Trophoblast cell (in vitro differentiated cells and primary cell): ENCODE measurements at regions not wholly inside any gene's neighbourhood (a gene's known extent, or its start where the extent isn't known, plus 50 kb on each side); places are given as distances from the start of the nearest gene placed in this dataset.

Source experiments
- DNase-seq, 2 donors: peaks; one replicate each; pipeline ENCODE4 v3.0.0-alpha.2; 2016
- H2AFZ ChIP-seq: 2 replicates; pipeline ENCODE4 v1.6.1; 2013; ENCODE audit warnings: low read length, moderate library complexity, mild to moderate bottlenecking; ENCODE audit not compliant: insufficient read depth, poor library complexity
- H2AK5ac ChIP-seq: 2 replicates; pipeline ENCODE4 v1.6.1; 2013; ENCODE audit warnings: mild to moderate bottlenecking, low read length
- H2BK120ac ChIP-seq: 2 replicates; pipeline ENCODE4 v1.6.1; 2013; ENCODE audit warnings: low read length, mild to moderate bottlenecking, moderate library complexity; ENCODE audit not compliant: insufficient read depth, poor library complexity
- H2BK12ac ChIP-seq: 2 replicates; pipeline ENCODE4 v1.6.1; 2013; ENCODE audit warnings: mild to moderate bottlenecking, low read length, moderate library complexity
- H2BK5ac ChIP-seq: 2 replicates; pipeline ENCODE4 v1.6.1; 2013; ENCODE audit warnings: low read length, low read depth, moderate library complexity, mild to moderate bottlenecking; ENCODE audit not compliant: poor library complexity
- H3K14ac ChIP-seq: 2 replicates; pipeline ENCODE4 v1.6.1; 2013; ENCODE audit warnings: mild to moderate bottlenecking, low read length
- H3K18ac ChIP-seq: 2 replicates; pipeline ENCODE4 v1.6.1; 2013; ENCODE audit warnings: mild to moderate bottlenecking, low read length
- H3K23ac ChIP-seq: 2 replicates; pipeline ENCODE4 v1.6.1; 2013; ENCODE audit warnings: low read length
- H3K27ac ChIP-seq: 2 replicates; pipeline ENCODE4 v1.5.1; 2013; ENCODE audit warnings: low read depth, mild to moderate bottlenecking, inconsistent platforms, low read length, moderate library complexity
- H3K27me3 ChIP-seq: 2 replicates; pipeline ENCODE4 v1.6.1; 2013; ENCODE audit warnings: inconsistent platforms, mild to moderate bottlenecking, low read length, moderate library complexity; ENCODE audit not compliant: insufficient read depth
- H3K36me3 ChIP-seq, 2 experiments: 1 replicate in 1 of 2; 2 replicates in 1 of 2; pipeline ENCODE4 v1.6.1; 2013; ENCODE audit warnings: low read length in 2 of 2, mild to moderate bottlenecking in 2 of 2, moderate library complexity in 1 of 2; ENCODE audit not compliant: insufficient read depth in 2 of 2, control insufficient read depth in 1 of 2
- H3K4ac ChIP-seq: 2 replicates; pipeline ENCODE4 v1.6.1; 2013; ENCODE audit warnings: low read depth, mild to moderate bottlenecking, low read length, moderate library complexity
- H3K4me1 ChIP-seq, 2 experiments: 1 replicate in 1 of 2; 2 replicates in 1 of 2; pipeline ENCODE4 v1.6.1; 2013; ENCODE audit warnings: low read length in 2 of 2, mild to moderate bottlenecking in 2 of 2, moderate library complexity in 1 of 2; ENCODE audit not compliant: insufficient read depth in 2 of 2, control insufficient read depth in 1 of 2
- H3K4me2 ChIP-seq: 2 replicates; pipeline ENCODE4 v1.6.1; 2013; ENCODE audit warnings: inconsistent platforms, mild to moderate bottlenecking, low read length, moderate library complexity
- H3K4me3 ChIP-seq: 2 replicates; pipeline ENCODE4 v1.5.1; 2013; ENCODE audit warnings: mild to moderate bottlenecking, low read depth, low read length, inconsistent platforms
- H3K79me1 ChIP-seq: one replicate; pipeline ENCODE4 v1.6.1; 2013; ENCODE audit warnings: low read length
- H3K79me2 ChIP-seq: 2 replicates; pipeline ENCODE4 v1.6.1; 2013; ENCODE audit warnings: low read length, mild to moderate bottlenecking; ENCODE audit not compliant: control insufficient read depth, insufficient read depth, poor library complexity
- H3K9ac ChIP-seq: 2 replicates; pipeline ENCODE4 v1.6.1; 2013; ENCODE audit warnings: mild to moderate bottlenecking, low read length
- H3K9me3 ChIP-seq: 2 replicates; pipeline ENCODE4 v1.6.1; 2013; ENCODE audit warnings: low read depth, mild to moderate bottlenecking, control low read depth, inconsistent platforms, low read length; ENCODE audit not compliant: insufficient read depth
- H4K12ac ChIP-seq: 2 replicates; pipeline ENCODE4 v1.6.1; 2013; ENCODE audit warnings: low read depth, mild to moderate bottlenecking, low read length, moderate library complexity
- H4K8ac ChIP-seq: 2 replicates; pipeline ENCODE4 v1.6.1; 2013; ENCODE audit warnings: low read depth, mild to moderate bottlenecking, low read length, moderate library complexity
- H4K91ac ChIP-seq: one replicate; pipeline ENCODE4 v1.6.1; 2013; ENCODE audit warnings: low read depth, mild to moderate bottlenecking, low read length, moderate library complexity
- WGBS: extraction: QIAGEN DNeasy Blood & Tissue Kit; methylation state at CpG from one replicate; pipeline ENCODE4 v1.1.7; 2013; ENCODE audit warnings: missing lambda C conversion rate; ENCODE audit not compliant: insufficient read length, insufficient coverage; ENCODE audit errors: extremely low coverage; 5-methylcytosine and 5-hydroxymethylcytosine counted together

DNA sequence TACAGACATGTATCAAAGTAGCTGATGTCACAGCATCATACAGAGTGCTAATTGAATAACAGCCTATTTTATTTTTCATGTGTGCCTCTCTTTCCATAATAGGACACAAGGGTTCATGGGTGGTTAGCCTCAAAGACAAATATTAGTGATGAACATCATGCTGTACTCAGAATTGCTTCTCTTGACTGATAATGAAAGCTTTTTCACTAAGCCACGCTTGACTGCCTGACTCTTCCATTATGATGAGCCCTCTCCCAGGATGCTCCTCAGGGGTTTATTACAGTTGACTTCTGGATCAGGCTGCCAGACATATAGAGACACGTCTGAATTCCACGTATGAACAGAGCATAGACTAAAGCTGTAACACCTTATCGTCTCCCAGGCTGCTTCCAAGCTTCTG is 2757.5 kb downstream of the PCDH7 start:
- no peak overlapping the region for H3K4me2 ChIP-seq
- H2AK5ac ChIP-seq, result no peak overlapping the region
- H3K4me3 ChIP-seq, result no peak overlapping the region
- H2BK120ac ChIP-seq, result no peak overlapping the region
- no peaks in the 10 kb centered on the region for H3K9me3 ChIP-seq
- H4K8ac ChIP-seq, result no peak overlapping the region
- no peak overlapping the region for H2AFZ ChIP-seq
- H3K4ac ChIP-seq, result no peak overlapping the region
- no peaks in the 10 kb centered on the region for H3K79me2 ChIP-seq
- H2BK12ac ChIP-seq, result no peak overlapping the region
- no peak overlapping the region for H3K9ac ChIP-seq
- no peaks in the 10 kb centered on the region for H3K36me3 ChIP-seq
- no peak overlapping the region for H4K91ac ChIP-seq
- no peaks in the 10 kb centered on the region for H3K79me1 ChIP-seq
- no peak overlapping the region for H3K14ac ChIP-seq
- no peaks in the 10 kb centered on the region for H3K27me3 ChIP-seq
- no peak for DNase-seq
- H3K4me1 ChIP-seq, result no peaks in the 10 kb centered on the region
- H3K18ac ChIP-seq, result no peak overlapping the region
- WGBS, result no CpG with 5 or more reads among the region's 4 CpGs
- no peak overlapping the region for H3K27ac ChIP-seq
- no peak overlapping the region for H3K23ac ChIP-seq
- no peak overlapping the region for H2BK5ac ChIP-seq
- no peak overlapping the region for H4K12ac ChIP-seq

DNA sequence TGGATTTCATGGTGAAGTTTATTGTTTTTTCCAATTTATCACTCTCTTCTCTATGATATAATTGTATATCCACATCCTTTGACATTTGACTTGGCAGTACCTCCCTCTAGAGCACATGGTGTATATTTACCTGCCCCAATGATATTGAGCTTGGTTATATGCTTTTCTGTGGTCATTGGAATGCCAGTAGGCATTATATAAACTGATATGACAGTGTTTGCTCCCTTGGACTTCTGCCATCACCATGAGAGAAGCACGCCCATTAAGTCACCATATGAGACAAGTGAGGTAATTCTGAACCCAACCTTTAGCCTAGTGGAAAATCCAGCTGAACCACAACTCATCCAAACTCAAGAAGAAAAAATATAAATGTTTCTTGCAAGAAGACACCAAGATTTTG is 2761.5 kb downstream of the ARAP2 start:
- Histone ChIP-seq H2BK5ac (no peak overlapping the region), H2BK120ac (no peak overlapping the region), H4K12ac (no peak overlapping the region), H3K36me3 (no peaks in the 10 kb centered on the region), H3K9me3 (no peaks in the 10 kb centered on the region), H3K4ac (no peak overlapping the region), H3K79me1 (no peaks in the 10 kb centered on the region), H4K91ac (no peak overlapping the region), H3K4me1 (no peaks in the 10 kb centered on the region), H3K23ac (no peak overlapping the region), H3K9ac (no peak overlapping the region), H2AFZ (no peak overlapping the region), H3K4me2 (no peak overlapping the region), H3K27ac (no peak overlapping the region), H4K8ac (no peak overlapping the region), H2BK12ac (no peak overlapping the region), H3K79me2 (no peaks in the 10 kb centered on the region), H3K14ac (no peak overlapping the region), H3K4me3 (no peak overlapping the region), H3K27me3 (no peaks in the 10 kb centered on the region), H3K18ac (no peak overlapping the region), H2AK5ac (no peak overlapping the region)
- WGBS, result no CpG with 5 or more reads among the region's 1 CpG
- no peak for DNase-seq

DNA sequence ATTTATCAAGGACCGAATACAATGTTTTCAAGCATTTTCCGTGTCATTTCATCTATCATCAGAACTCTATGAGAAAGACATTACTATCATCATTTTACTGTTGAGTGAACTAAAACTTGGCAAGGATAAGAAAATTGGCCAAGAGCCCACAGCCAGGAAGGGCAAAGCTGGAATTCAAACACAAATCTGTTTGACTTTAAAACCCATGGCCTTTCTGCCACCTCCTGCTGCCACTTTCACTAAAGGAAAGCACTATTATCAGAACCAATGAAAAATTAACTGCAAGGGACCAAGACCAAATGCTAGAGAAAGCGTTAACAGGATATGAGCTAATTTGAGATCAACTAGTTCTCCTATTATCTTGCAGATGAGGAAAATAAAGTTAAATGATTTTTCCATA is 2759.2 kb downstream of the ARAP2 start:
- no peak overlapping the region for H3K27ac ChIP-seq
- H2BK120ac ChIP-seq, result no peak overlapping the region
- no peaks in the 10 kb centered on the region for H3K36me3 ChIP-seq
- no peak overlapping the region for H3K18ac ChIP-seq
- no peaks in the 10 kb centered on the region for H3K9me3 ChIP-seq
- no peak overlapping the region for H4K12ac ChIP-seq
- no peaks in the 10 kb centered on the region for H3K4me1 ChIP-seq
- H4K91ac ChIP-seq, result no peak overlapping the region
- no peak overlapping the region for H3K4me3 ChIP-seq
- H3K79me2 ChIP-seq, result no peaks in the 10 kb centered on the region
- H2AK5ac ChIP-seq, result no peak overlapping the region
- WGBS, result no CpG with 5 or more reads among the region's 3 CpGs
- no peaks in the 10 kb centered on the region for H3K79me1 ChIP-seq
- H4K8ac ChIP-seq, result no peak overlapping the region
- H3K27me3 ChIP-seq, result no peaks in the 10 kb centered on the region
- H3K4me2 ChIP-seq, result no peak overlapping the region
- H3K4ac ChIP-seq, result no peak overlapping the region
- no peak overlapping the region for H2AFZ ChIP-seq
- no peak overlapping the region for H2BK5ac ChIP-seq
- no peak for DNase-seq
- H3K14ac ChIP-seq, result no peak overlapping the region
- H3K23ac ChIP-seq, result no peak overlapping the region
- H3K9ac ChIP-seq, result no peak overlapping the region
- H2BK12ac ChIP-seq, result no peak overlapping the region

DNA sequence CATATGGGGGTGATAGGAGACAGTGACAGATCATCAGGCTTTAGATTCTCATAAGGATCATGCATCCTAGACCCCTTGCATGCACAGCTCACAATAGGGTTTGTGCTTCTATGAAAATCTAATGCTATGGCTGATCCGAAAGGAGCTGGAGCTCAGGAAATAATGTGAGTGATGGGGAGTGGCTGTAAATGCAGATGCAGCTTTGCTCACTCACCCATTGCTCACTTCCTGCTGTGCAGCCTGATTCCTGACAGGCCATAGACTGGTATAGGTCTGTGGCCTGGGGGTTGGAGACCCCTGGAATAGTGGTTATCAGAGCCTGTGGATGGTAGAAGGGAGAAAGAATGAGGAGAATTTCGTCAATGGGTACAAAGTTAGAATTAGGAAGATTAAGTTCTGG is 2751.1 kb downstream of the ARAP2 start:
- H2AFZ ChIP-seq, result no peak overlapping the region

More for the DNA sequence above, 2751.1 kb downstream of the ARAP2 start:
- no peak overlapping the region for H3K23ac ChIP-seq
- H3K79me2 ChIP-seq, result no peaks in the 10 kb centered on the region
- no peaks in the 10 kb centered on the region for H3K79me1 ChIP-seq
- WGBS, result no CpG with 5 or more reads among the region's 2 CpGs
- no peak overlapping the region for H3K18ac ChIP-seq
- H3K4ac ChIP-seq, result no peak overlapping the region
- no peak overlapping the region for H2BK12ac ChIP-seq
- H3K4me1 ChIP-seq, result no peaks in the 10 kb centered on the region
- no peak overlapping the region for H3K27ac ChIP-seq
- no peaks in the 10 kb centered on the region for H3K9me3 ChIP-seq
- H4K91ac ChIP-seq, result no peak overlapping the region
- no peak overlapping the region for H3K9ac ChIP-seq
- H2AK5ac ChIP-seq, result no peak overlapping the region
- no peak overlapping the region for H3K4me2 ChIP-seq
- no peak overlapping the region for H4K12ac ChIP-seq
- H3K27me3 ChIP-seq, result no peaks in the 10 kb centered on the region
- no peak for DNase-seq
- no peak overlapping the region for H3K14ac ChIP-seq
- no peak overlapping the region for H3K4me3 ChIP-seq
- no peak overlapping the region for H4K8ac ChIP-seq
- no peak overlapping the region for H2BK120ac ChIP-seq
- H2BK5ac ChIP-seq, result no peak overlapping the region
- H3K36me3 ChIP-seq, result no peaks in the 10 kb centered on the region
